ENCODE measurements at regions not wholly inside any gene's neighbourhood (a gene's known extent, or its start where the extent isn't known, plus 50 kb on each side); places are given as distances from the start of the nearest gene placed in this dataset.

DNA sequence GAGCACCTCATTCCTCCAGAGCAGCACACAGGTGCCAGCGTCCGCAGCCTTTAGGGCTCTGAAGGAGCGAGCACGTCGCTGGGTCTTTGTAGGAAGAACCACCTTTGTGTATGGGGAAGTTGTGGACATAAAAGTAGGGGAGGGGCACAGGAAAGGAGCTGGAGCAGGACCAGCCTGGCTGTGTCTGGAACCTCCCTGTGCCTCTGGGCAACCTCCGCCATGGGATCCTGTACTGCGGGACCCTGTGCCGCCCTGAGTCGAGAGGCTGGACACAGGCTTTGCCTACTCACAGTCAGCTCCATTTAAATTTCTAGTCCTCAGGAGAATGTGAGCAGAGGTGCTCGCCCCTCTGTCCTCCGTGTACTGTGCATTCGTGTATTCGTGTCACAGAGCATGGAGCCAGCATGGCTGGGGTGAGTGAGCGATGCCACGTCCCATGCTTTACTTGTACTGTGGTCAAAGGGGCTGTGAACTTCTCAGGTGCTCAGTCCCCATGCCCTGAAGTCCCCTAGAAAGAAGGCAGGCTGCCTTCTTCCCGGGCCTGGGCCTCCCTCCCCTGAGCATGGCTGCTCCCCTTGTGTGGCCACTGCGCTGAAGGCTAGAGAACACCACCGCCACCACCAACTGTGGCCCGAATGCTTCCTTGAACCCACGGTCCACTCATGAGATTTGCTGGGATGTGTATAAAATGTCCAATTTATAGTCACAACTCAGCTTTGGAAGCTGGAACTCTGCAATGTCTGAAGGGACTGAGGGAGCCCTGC, 99.9 kb downstream of the TEX29 start:
- TF ChIP-seq, protein P1, sequence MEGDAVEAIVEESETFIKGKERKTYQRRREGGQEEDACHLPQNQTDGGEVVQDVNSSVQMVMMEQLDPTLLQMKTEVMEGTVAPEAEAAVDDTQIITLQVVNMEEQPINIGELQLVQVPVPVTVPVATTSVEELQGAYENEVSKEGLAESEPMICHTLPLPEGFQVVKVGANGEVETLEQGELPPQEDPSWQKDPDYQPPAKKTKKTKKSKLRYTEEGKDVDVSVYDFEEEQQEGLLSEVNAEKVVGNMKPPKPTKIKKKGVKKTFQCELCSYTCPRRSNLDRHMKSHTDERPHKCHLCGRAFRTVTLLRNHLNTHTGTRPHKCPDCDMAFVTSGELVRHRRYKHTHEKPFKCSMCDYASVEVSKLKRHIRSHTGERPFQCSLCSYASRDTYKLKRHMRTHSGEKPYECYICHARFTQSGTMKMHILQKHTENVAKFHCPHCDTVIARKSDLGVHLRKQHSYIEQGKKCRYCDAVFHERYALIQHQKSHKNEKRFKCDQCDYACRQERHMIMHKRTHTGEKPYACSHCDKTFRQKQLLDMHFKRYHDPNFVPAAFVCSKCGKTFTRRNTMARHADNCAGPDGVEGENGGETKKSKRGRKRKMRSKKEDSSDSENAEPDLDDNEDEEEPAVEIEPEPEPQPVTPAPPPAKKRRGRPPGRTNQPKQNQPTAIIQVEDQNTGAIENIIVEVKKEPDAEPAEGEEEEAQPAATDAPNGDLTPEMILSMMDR (IDR thresholded peaks at IDR 0.05; ENCODE audit: control insufficient read depth, insufficient read depth, low read depth, low read length, missing control alignments) = no peak
- no peak for DNase-seq (ENCODE audit: low read depth)
- H3K4me3 ChIP-seq (ENCODE audit: control insufficient read depth, low read depth, low read length) = no peak overlapping the region

DNA sequence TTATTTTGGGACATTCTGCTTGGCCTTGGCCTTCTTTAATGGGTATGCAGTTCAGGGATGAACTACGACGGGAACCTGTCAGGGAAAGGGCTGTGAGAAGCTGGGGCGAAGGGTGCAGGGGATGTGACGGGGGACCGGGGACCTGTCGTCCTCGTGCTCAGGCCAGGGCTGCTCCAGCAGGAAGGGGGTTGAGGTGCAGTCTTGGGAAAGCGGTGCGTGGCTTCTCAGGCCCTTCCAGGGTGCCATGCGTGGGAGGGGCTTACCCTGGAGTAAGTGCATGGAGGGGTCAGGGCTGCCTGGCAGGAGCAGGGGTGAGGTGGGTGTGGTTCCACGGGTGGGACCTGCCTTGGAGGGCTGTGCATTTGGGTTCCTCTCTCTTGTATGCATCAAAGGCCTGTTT, 100.8 kb downstream of the TEX29 start:
- DNase-seq (ENCODE audit: low read depth) = no peak
- H3K4me3 ChIP-seq (ENCODE audit: control insufficient read depth, low read depth, low read length) = no peak overlapping the region
- TF ChIP-seq, protein P1 (IDR thresholded peaks at IDR 0.05; ENCODE audit: control insufficient read depth, insufficient read depth, low read depth, low read length, missing control alignments) = no peak

DNA sequence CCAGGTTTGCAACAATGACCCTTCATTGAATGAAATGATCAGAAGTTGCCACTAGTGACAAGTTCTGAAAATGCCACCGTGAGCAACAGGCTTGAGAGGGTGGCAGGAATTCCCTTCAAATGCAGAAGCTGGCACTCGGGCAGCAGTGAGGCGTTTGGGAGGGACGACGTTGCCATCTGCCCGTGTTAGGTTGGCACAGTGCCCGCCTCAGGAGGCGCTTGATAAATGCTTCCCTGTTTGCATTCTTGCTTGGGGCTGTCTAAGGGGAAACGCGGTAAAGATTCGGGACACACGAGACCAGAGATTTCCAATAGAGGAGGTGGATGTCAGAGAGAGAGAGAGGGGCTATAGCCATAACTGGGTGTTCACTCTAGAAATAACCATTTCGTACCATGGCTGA, 101.9 kb downstream of the TEX29 start:
- no peak for DNase-seq (ENCODE audit: low read depth)
- no peak overlapping the region for H3K4me3 ChIP-seq (ENCODE audit: control insufficient read depth, low read depth, low read length)

DNA sequence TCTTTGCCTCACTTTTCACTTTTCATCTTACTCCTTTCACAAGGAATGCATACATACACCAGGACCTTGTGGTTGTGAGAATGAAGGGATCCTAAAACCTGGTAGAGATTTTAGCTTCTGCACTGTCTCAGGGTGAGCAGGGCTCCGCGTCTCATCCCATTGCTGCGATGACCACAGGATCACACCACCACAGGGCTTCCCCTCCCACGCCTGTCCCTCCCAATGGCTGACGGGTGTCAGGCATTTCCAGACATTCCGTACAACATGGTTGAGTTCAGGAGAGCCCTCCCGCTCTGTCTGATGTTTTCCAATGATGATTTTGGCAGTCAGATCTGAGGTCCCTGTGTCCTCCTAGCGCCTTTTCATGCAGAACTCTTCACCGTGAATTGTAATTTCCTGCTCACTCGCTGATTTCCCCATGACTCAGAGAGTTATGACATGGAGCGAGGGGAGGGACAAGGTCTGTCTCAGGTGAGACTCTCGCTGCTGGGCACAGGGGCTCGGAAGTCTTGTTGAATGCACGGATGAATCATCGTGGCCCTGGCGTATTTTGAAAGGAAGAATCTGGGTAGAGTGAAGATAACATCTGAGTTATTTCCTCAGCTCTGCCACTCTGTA, 102.8 kb downstream of the TEX29 start:
- TF ChIP-seq, protein P1 (IDR thresholded peaks at IDR 0.05; ENCODE audit: control insufficient read depth, insufficient read depth, low read depth, low read length, missing control alignments) = no peak
- H3K4me3 ChIP-seq (ENCODE audit: control insufficient read depth, low read depth, low read length) = no peak overlapping the region
- no peak for DNase-seq (ENCODE audit: low read depth)

More for the DNA sequence above, 101.9 kb downstream of the TEX29 start:
- TF ChIP-seq, protein P1 (IDR thresholded peaks at IDR 0.05; ENCODE audit: control insufficient read depth, insufficient read depth, low read depth, low read length, missing control alignments) = no peak

DNA sequence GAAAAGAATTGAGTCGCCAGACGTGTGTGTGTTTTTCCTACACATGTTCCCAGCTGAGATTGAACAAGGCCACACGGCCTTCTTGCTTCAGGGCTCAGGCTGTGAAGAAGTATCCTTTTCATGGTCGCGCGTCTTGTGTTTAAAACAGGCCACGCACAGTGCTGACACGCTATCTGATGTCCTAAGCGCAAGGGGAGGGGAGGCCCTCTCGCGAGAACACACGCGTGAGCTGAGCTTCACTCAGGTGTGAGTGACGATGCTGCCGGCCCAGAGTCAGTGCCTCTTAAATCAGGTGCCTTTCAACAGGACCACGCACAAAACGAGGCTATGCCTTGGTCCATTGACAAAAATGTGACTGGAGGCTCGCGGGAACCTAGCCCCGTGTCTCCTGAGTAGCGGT, 103.7 kb downstream of the TEX29 start:
- TF ChIP-seq, protein P1 (IDR thresholded peaks at IDR 0.05; ENCODE audit: control insufficient read depth, insufficient read depth, low read depth, low read length, missing control alignments) = no peak
- no peak for DNase-seq (ENCODE audit: low read depth)
- H3K4me3 ChIP-seq (ENCODE audit: control insufficient read depth, low read depth, low read length) = no peak overlapping the region

DNA sequence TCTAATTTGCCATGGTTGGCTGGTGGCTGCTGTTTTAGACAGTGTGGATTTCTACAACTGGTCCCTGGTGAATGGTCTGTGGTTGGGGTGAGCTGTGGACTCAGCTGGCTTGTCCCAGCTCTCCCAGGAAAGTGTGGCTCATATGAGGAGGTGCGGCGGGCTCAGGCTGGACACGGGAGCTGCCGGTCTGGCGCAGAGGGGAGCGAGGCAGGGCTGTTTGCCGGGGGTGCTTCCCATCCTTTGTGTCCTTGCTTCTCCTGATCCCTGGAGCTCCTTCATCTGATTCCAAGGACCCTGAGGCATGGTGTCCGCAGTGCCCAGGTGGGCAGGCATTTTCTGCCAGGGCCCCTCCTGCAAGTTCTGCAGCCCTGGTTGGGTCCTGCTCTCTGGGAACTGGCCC, 104.9 kb downstream of the TEX29 start:
- no peak for DNase-seq (ENCODE audit: low read depth)
- TF ChIP-seq, protein P1 (IDR thresholded peaks at IDR 0.05; ENCODE audit: control insufficient read depth, insufficient read depth, low read depth, low read length, missing control alignments) = no peak
- H3K4me3 ChIP-seq (ENCODE audit: control insufficient read depth, low read depth, low read length) = no peak overlapping the region

Measured in AG09309 (cell line).